HG02885 (cell line): ENCODE measurements at regions not wholly inside any gene's neighbourhood (a gene's known extent, or its start where the extent isn't known, plus 50 kb on each side); places are given as distances from the start of the nearest gene placed in this dataset.
"Not testable (repeated sequence)": the region's sequence is repeated elsewhere in the genome, so short reads cannot be mapped to it uniquely, and the experiment has no call there.

Experiments used
- ATAC-seq: cut with Tn5 transposase; IDR thresholded peaks from one replicate; pipeline ENCODE4 v1.9.1; 2021; ENCODE audit warnings: mild to moderate bottlenecking; ENCODE audit not compliant: unreplicated experiment, poor library complexity

DNA sequence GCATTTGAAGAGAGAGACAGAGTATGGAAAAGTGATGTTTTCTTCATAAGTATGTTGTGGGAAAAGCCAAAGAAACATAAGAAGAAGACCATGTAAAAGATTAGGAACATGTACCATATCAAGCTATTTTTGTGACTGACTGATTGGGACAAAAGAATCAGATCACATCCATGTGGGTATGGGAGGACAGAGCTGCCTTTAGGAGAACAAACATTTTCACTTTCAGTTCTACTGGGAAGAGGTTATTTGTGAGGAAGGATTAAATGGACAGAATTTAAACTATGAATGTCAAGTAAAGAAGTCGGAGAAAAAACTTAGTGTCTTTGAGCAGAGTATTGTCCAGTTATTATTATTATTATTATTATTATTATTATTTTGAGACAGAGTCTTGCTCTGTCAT, 124.4 kb upstream of the HCRTR2 start:
- ATAC-seq: no peak

DNA sequence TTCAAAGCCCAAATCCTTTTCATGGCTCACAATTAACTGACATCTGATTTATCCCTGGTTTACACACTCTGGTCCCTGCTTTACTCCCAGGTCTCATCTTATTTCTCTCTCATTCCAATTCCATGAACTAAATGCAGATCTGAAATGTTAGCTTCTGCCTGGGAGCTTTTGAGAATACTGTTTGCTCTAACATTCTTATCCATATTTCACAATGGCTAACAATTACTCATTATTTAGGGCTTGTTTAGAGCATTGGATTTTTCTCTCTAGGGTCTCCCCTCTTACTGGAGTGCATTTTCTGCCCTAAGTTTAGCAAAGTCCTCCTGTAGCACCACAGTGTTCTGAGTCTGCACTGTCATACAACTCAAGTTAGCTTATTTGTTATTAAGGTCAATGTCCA, 121.5 kb upstream of the HCRTR2 start:
- ATAC-seq: no peak

DNA sequence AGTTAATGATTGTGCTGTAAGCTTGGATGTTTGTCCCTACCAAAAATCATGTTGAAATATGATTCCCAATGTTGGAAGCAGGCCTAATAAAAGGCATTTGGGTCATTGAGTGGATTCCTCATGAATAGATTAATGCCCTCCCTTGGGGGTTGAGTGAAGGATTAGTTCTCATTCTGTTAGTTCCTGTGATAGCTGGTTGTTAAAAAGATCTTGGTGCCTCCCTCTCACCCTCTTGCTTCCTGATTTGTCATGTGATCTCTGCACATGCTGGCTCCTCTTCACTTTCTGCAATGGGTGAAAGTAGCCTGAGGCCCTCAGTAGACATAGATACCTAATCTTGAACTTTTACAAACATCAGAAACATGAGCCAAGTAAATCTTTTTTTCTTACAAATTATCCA, 115.6 kb upstream of the HCRTR2 start:
- ATAC-seq: no peak

DNA sequence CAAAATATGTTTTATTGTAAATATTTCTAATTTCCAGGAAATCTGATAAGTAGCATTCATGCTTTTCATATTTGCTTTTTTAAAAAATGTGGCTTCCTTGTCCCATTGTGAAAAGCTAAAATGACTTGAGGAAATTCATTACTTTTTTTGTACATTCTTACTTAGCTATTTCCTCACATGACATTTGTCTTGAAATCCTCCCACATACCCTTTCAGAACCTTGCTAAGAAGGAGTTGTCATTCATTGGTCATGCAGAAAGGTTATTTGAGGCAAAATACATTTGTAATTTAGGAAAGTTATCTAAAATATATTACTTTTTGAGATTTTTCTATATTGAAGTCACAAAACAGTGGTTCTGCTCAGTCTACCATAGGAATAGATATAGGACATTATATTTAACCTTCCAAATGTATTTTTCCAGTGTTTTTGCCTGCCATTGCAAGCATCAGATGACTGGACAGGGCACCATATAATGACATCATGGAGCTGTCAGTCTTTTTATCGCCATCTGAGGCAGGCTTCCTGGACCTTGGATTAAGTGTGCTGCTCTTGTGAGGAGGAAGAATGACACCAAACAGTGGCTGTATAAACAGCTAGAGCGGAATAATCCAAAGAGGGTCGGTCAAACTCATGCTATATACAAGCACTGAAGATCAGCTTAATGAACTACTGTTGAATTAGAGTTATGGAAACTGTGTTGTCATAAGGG, 109.4 kb upstream of the HCRTR2 start:
- no peak for ATAC-seq

DNA sequence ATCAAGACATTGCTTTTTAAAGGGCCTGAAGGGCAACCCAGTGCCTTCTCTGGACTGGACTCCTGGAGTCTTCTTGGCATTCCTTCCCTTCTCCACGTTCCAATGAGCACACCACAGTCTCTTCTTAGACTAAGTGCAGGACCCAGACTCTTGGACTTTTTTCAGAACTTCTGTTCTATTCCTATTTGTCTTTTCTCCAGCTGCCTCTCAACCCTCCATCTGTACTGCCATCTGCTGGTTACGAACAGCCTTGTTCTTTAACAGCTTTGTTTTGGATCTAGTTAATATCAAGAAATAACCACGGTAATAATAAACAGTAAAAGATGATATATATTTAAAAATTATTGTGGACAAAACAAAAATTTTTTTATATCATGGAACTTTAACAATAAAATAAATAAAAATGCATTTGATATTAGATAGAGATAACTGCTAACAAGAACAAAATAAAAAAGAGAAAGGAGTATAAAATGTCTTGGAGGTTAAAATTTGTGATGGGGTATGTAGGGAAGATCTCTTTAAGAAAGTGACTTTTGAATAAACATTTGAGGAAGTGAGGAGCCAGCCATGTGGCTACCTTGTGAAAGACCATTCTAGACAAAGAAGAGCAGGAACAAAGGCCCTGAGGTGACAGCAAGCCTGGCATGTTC, 105.1 kb upstream of the HCRTR2 start:
- no peak for ATAC-seq

DNA sequence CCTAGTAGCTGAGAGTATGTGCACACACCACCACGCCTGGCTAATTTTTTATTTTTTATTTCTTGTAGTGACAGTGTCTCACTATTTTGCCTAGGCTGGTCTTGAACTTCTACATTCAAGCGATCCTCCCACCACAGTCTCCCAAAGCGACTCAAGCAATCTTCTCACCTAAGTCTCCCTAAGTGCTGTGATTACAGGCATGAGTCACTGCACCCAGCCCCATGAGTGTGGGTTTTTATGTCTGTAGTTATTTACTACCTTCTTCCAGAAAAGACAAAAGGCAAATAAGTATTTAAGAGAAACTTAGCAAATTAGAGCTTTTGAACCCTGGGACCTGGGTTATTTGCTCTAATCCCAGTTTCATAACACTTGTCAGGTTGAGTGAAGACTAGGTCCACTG, 92.3 kb upstream of the HCRTR2 start:
- ATAC-seq: no peak

DNA sequence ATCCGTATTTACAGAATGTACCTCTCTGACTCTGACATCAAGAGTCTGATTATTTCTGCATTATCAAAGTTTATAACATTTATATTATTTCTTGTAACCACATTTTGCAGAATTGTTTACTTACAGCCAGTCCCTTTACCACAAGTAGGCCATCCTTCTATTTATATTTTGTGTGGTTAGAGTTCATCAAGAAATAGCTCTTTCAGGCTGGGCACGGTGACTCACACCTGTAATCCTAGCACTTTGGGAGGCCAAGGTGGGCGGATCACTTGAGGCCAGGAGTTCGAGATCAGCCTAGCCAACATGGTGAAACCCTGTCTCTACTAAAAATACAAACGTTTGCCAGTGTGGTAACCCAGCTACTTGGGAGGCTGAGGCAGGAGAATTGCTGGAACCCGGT, 86.3 kb upstream of the HCRTR2 start:
- ATAC-seq: not testable (repeated sequence)

DNA sequence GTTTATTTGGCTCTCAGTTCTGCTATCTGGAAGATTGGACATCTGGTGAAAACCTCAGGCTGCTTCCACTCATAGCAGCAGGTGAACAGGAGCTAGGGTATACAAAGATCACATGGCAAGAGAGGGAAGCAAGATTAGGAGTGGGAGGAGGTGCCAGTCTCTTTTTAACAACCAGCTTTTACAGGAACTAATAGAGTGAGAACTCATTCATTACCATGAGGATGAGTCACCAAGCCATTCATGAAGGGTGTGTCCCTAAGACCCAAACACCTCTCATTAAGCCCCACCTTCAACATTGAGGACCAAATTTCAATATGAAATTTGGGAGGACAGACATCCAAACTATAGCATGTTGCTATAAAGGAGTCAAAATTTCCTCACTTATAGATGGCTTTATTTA, 85.4 kb upstream of the HCRTR2 start:
- ATAC-seq: no peak

DNA sequence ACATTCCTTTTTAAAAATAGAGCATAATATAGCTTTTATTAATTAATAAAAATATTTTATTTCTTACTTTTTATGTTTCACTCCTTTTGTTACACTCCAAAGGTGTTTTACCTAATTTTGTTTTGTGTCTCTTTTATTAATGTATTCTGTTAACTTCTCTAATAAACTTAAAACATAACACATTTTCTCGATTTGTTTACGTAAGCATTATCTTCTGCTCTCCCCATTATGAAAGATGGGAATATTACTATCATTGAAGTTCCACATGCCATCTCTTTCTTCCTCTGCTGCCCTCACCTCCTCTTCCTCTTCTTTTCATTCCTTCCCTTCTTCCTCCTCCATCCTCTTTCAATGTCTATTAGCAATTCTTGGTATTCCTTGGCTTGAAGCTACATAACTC, 85.0 kb upstream of the HCRTR2 start:
- ATAC-seq: no peak

DNA sequence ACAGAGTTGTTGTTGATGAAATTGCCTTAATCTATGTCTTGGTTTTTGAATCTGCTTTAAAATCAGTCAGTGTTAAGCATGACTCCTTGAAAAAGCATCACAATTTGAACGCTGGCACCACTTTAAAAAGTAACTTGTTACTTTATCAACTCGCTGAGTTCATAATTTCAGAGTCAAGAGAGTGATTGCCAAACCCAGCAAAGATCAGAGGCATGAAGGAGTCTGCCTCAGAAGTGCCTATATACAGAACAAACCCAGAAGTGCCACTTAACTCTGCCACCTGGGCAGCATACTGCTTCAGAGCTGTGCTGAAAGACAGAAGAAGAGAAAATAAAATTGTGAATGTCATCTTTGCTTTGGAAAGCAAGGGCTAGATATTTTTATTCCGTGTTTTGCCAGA, 73.6 kb upstream of the HCRTR2 start:
- ATAC-seq: no peak

DNA sequence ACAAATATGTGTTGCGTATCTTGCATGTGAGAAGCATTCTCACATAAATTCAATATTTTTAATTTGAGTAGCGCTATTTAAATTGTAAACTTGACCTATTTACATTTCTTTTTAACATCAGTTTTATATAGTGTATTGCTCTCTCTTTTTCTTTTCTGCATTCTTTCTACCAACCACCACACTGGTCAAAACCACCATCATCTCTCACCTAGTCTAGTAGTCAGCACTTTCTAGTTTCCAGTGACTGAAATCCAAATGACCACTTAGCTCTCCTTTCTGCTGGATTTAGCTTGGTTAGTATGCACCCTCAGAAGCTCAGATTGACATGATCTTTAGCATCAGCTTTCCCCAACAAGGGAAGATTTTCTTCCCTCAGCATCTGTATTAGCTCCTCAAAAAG, 73.2 kb upstream of the HCRTR2 start:
- no peak for ATAC-seq

DNA sequence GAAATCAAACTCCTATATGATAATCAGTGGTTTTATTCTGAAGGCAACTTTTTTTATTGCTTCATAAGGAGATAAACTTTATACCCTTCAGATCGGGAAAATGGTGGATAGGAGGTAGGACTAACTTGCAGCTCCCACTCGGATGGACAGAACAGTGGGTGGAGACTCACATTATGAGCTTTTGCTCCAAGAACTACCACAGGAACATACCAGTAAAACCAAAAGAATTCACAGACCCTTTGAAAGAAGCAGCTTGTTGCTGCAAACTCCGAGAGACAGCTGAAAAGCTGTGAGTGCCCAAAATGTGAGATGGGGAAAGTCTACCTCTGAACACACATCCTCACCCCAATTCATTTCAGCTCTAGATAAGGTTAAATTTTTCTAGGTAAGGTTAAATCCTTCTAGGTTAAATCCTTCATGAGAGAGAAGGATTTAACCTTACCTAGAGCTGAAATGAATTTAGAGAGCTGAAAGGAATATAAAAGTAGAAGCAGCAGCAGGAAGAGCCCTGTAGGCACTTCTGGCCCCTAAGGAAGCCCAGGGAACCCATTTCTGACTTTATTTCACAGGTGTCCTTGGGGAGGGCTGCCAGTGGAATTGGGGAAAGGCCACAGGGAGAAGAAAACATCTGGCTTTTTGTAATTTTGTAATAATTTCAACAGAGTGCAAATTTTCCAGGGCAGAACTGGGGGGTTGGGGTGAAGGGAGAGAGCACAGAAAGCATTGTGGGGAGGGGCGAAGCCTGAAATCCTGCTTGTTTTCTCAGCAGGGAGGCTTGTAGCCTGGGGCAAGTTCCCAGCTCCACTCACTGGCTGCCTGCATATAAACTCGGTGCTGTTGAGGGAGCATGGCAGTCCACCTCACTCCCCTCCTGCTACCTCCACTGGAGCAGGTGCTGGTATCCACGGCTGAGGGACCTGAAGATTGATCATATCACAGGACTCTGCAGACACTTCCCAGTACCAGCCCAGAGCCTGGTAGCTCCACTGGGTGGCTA, 65.9 kb upstream of the HCRTR2 start:
- ATAC-seq: no peak

DNA sequence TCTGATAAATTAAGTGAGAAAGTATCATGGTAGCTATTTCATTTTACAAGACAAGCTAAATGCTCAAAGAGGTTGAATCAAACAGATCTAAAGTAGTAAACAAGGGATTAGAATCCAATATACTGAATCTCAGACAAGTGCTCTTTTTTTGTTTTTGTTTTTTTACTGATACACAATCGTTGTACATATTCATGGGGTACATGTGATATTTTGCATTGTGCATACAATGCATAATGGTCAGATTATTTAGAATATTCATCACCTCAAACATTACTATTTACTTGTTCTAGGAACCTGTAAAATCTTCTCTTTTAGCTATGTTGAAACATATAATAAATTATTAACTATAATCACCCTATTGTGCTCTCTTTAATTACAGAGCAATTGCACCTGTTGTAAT, 57.0 kb upstream of the HCRTR2 start:
- no peak for ATAC-seq

DNA sequence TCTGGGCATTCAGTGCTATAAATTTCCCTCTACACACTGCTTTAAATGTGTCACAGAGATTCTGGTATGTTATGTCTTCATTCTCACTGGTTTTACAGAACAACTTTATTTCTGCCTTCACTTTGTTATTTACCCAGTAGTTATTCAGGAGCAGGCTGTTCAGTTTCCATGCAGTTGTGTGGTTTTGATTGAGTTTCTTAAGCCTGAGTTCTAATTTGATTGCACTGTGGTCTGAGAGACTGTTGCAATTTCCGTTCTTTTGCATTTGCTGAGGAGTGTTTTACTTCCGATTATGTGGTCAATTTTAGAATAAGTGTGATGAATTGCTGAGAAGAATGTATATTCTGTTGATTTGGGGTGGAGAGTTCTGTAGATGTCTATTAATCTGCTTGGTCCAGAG, 50.1 kb upstream of the HCRTR2 start:
- ATAC-seq: not testable (repeated sequence)
